T47D (cell line): ENCODE measurements at regions not wholly inside any gene's neighbourhood (a gene's known extent, or its start where the extent isn't known, plus 50 kb on each side); places are given as distances from the start of the nearest gene placed in this dataset.
A peak's percentile ranks its signal among the peaks of the same experiment; 100 is the strongest.

Experiments used
- DNase-seq, 2 experiments: peaks; one replicate each; pipeline versions ENCODE4 v3.0.0 to v3.0.0-alpha.2; 2011 to 2012; ENCODE audit warnings: low read depth in 1 of 2, low spot score in 1 of 2
- JUND ChIP-seq: IDR thresholded peaks from 2 replicates; pipeline ENCODE4 v1.6.1; 2012; ENCODE audit warnings: low read depth
- in situ Hi-C: cut with HindIII; loops from 2 replicates; pipeline ENCODE4 v1.10.0; 2016; ENCODE audit warnings: low sequenced_read_pairs, low pct_unique_long_range_greater_than_20kb

- in situ Hi-C loops = no loop called here
- no peak for TF ChIP-seq JUND
These were observed 101.5 kb upstream of the GABRA2 start for GRCh38 chr4:46491455-46491854.

GRCh38 chr4:46484881-46485280 lies 95.0 kb upstream of the GABRA2 start:
- in situ Hi-C loops = no loop called here
- no peak for DNase-seq
- no peak for TF ChIP-seq JUND

More at GRCh38 chr4:46491455-46491854, 101.5 kb upstream of the GABRA2 start:
- no peak for DNase-seq

DNA sequence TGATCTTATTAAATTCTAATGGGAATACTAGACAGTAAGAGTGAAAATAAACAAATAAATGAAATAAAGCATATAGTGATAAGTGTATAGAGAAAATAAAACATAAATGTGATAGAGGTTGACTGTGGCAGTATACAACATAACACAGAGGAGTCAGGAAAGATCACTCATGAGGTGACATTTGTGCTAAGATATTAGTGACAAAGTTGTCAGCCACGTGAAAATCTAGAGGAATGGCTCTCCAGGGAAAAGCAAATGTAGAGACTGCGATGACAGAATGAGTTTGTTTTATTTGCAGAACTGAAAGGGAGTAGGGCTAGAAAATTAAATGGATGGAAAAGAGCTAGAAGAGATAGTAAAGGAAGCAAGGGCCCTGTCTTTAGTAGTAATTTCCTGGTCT lies 72.8 kb upstream of the GABRA2 start:
- no peak for TF ChIP-seq JUND
- in situ Hi-C loops = no loop called here
- DNase-seq = no peak

DNA sequence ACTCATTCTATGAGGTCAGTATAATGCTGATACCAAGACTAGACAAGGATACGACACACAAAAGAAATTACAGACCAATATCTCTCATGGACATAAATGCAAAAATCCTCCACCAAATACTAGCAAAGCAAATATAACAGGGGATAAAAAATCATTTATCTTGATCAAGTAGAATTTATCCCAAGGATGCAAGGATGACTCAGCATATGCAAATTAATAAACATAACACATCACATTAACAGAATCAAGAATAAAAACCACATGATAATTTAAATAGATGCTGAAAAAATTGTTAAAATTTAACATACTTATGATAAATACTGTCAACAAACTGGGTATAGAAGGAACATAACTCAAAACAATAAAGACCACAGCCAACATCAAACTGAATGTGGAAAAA lies 69.4 kb upstream of the GABRA2 start:
- TF ChIP-seq JUND = no peak
- in situ Hi-C loops = no loop called here

DNA sequence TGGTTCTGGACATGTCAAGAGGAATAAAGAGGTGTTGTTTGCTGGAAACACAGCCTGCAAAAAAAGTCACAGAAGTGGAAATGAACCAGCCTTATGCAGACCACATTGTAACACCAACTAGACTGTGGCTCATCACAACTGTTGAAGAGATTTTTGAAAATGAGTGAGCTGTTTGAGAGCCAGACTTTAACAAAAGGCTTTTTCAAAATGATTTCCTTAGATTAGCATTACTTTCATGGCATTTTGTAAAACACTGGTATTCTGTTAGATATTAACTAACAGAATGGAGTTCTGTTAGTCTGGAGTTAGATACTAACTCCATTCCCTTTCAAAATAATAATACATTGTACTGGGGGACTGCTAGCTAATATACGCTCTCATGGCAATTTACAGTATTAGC lies 60.6 kb upstream of the GABRA2 start:
- in situ Hi-C loops = no loop called here
- DNase-seq = no peak

More for the DNA sequence above, 69.4 kb upstream of the GABRA2 start:
- no peak for DNase-seq

GRCh38 chr4:46445710-46446314 lies 55.9 kb upstream of the GABRA2 start:
- in situ Hi-C loops = no loop called here

More for the DNA sequence above, 60.6 kb upstream of the GABRA2 start:
- no peak for TF ChIP-seq JUND

GRCh38 chr4:46444318-46445000 lies 54.5 kb upstream of the GABRA2 start:
- in situ Hi-C loops = no loop called here
- no peak for TF ChIP-seq JUND
- DNase-seq = no peak

More at GRCh38 chr4:46445710-46446314, 55.9 kb upstream of the GABRA2 start:
- no peak for TF ChIP-seq JUND
- DNase-seq = no peak

DNA sequence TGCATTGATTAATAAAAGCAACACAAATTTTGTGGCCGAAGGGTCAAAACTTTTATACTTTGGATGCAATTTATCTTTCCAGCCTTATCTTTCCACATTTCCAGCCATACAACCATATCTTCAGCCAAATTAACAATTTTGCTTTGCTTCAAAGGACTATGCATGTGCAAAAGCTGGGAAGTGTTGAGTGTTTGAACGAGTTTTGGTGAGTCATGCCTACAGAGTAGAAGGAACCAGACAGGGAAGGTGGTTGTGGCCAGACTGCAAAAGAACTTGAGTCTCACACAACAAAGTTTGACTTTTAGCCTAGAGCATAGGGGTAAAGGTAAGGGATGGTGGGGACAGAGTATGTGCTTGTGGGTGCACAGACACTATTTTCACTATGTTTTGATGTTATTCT lies 53.0 kb upstream of the GABRA2 start:
- no peak for TF ChIP-seq JUND

GRCh38 chr4:46441136-46441859 lies 51.4 kb upstream of the GABRA2 start:
- DNase-seq = no peak
- TF ChIP-seq JUND = no peak
- in situ Hi-C loops = no loop called here

More for the DNA sequence above, 53.0 kb upstream of the GABRA2 start:
- in situ Hi-C loops = no loop called here
- DNase-seq = peak in 1 of 2 experiments; percentile 7
